Daoy (cell line): ENCODE measurements at regions not wholly inside any gene's neighbourhood (a gene's known extent, or its start where the extent isn't known, plus 50 kb on each side); places are given as distances from the start of the nearest gene placed in this dataset.
A peak's percentile ranks its signal among the peaks of the same experiment; 100 is the strongest.

ENCODE experiments used
- DNase-seq: peaks from one replicate; pipeline ENCODE4 v3.0.0-alpha.2; 2015; ENCODE audit warnings: low read depth

DNA sequence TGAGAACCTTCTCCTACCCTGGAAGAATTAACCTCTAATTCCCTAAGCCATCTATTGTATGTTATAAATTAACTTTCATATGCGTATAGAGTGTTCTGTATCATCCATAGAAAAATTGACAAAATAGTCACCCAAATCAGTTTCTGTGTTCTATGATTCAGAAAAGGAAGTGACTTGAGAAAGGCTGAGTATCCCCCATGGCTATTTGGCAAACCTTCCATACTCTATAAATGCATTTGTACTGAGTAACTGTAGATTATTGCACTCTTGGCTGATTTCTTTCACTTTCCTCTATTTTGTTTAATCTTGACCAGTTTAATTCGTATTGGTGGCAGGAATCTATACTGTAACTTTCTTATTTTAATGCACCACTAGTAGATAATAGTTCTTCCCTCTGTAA is 182.2 kb downstream of the HTR7 start:
- peak; percentile 46 for DNase-seq
